ENCODE measurements at regions not wholly inside any gene's neighbourhood (a gene's known extent, or its start where the extent isn't known, plus 50 kb on each side); places are given as distances from the start of the nearest gene placed in this dataset.
"Not testable (repeated sequence)": the region's sequence is repeated elsewhere in the genome, so short reads cannot be mapped to it uniquely, and the experiment has no call there.

DNA sequence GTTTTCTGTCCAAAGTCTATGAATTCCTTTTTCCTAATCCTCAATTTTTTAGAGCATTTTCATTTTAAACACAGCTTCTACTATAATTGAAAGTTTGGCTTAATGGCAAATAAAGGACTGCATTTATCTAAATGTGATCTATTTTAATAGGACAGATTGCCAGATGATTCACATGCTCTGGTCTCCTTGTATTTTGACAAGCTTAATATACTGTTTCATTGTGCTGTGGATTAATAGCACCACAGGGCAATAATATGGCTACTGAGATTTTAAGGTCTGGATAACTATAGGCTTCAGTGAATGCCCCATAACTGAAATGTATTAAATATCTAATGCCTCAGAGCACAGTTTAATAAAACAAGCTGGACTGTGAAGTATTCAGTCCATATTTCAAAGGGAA, 1362.8 kb downstream of the XPNPEP1 start:
- peaks cover 0 to 23% (median 21%) of the 10 kb centered on the region in 4 donors for H3K4me1 ChIP-seq
- no peaks in the 10 kb centered on the region for H3K9me3 ChIP-seq
- intact Hi-C loops (cut with DNase I), result no loop called here
- no peak overlapping the region for H3K4me3 ChIP-seq
- H3K27ac ChIP-seq, result no peak overlapping the region
- DNase-seq, result no peak
- TF ChIP-seq POLR2AphosphoS5 (IDR thresholded peaks at IDR 0.05), result no peak
- H3K27me3 ChIP-seq, result no peaks in the 10 kb centered on the region
- no peaks in the 10 kb centered on the region for H3K36me3 ChIP-seq

DNA sequence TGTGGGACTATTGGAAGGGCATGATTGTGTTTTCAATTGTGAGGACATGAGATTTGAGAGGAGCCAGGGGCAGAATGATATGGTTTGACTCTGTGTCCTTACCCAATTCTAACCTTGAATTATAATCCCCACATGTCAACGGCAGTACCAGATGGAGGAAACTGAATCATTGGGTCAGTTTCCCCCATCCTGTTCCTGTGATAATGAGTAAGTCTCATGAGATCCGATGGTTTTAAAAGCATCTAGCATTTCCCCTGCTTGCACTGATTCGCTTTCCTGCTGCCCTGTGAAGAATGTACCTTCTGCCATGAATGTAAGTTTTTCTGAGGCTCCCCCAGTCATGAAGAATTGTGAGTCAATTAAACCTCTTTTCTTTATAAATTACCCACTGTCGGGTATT, 1367.1 kb downstream of the XPNPEP1 start:
- intact Hi-C loops (cut with DNase I), result no loop called here
- no peak for DNase-seq

DNA sequence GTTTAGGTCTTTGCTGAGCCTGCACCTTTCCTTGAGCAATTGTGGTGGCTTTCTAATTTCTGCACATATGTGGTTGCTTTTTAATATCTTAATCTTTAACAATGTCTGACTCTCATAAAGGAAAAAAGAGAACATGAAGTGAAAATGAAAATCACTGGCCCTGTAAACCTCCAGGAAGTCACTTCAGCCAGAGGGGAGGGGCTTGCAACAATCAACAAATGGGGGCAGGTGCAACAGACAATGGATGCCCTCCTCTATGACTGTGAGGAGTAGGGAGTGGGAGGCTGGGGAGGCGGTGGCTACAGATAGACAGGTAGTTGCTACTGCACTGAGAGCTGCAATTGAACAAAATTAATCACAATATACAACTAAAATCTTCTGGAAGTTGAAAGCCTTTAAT, 1377.4 kb downstream of the XPNPEP1 start:
- intact Hi-C loops (cut with DNase I), result no loop called here
- H3K27me3 ChIP-seq, result no peaks in the 10 kb centered on the region
- H3K9me3 ChIP-seq, result no peaks in the 10 kb centered on the region
- no peak overlapping the region for H3K4me3 ChIP-seq
- WGBS, 2 donors, result 44 to 75% methylated on average over 1 of the region's 1 CpG
- H3K4me1 ChIP-seq, result no peaks in the 10 kb centered on the region
- no peak for DNase-seq
- no peak for TF ChIP-seq POLR2AphosphoS5 (IDR thresholded peaks at IDR 0.05)
- TF ChIP-seq EP300 (IDR thresholded peaks at IDR 0.05), result no peak
- TF ChIP-seq, protein P1, sequence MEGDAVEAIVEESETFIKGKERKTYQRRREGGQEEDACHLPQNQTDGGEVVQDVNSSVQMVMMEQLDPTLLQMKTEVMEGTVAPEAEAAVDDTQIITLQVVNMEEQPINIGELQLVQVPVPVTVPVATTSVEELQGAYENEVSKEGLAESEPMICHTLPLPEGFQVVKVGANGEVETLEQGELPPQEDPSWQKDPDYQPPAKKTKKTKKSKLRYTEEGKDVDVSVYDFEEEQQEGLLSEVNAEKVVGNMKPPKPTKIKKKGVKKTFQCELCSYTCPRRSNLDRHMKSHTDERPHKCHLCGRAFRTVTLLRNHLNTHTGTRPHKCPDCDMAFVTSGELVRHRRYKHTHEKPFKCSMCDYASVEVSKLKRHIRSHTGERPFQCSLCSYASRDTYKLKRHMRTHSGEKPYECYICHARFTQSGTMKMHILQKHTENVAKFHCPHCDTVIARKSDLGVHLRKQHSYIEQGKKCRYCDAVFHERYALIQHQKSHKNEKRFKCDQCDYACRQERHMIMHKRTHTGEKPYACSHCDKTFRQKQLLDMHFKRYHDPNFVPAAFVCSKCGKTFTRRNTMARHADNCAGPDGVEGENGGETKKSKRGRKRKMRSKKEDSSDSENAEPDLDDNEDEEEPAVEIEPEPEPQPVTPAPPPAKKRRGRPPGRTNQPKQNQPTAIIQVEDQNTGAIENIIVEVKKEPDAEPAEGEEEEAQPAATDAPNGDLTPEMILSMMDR (IDR thresholded peaks at IDR 0.05), result no peak
- no peak for TF ChIP-seq POLR2A (IDR thresholded peaks at IDR 0.05)
- H3K36me3 ChIP-seq, result no peaks in the 10 kb centered on the region
- H3K27ac ChIP-seq, result no peak overlapping the region

More for the DNA sequence above, 1367.1 kb downstream of the XPNPEP1 start:
- TF ChIP-seq EP300 (IDR thresholded peaks at IDR 0.05), result no peak
- TF ChIP-seq, protein P1 (IDR thresholded peaks at IDR 0.05), result no peak
- H3K4me1 ChIP-seq, result peaks cover 0 to 14% (median 12%) of the 10 kb centered on the region in 4 donors
- H3K27me3 ChIP-seq, result no peaks in the 10 kb centered on the region
- H3K4me3 ChIP-seq, result no peak overlapping the region
- no peaks in the 10 kb centered on the region for H3K9me3 ChIP-seq
- no peaks in the 10 kb centered on the region for H3K36me3 ChIP-seq
- H3K27ac ChIP-seq, result no peak overlapping the region
- 74 to 88% methylated on average over 4 of the region's 4 CpGs for WGBS, 2 donors

DNA sequence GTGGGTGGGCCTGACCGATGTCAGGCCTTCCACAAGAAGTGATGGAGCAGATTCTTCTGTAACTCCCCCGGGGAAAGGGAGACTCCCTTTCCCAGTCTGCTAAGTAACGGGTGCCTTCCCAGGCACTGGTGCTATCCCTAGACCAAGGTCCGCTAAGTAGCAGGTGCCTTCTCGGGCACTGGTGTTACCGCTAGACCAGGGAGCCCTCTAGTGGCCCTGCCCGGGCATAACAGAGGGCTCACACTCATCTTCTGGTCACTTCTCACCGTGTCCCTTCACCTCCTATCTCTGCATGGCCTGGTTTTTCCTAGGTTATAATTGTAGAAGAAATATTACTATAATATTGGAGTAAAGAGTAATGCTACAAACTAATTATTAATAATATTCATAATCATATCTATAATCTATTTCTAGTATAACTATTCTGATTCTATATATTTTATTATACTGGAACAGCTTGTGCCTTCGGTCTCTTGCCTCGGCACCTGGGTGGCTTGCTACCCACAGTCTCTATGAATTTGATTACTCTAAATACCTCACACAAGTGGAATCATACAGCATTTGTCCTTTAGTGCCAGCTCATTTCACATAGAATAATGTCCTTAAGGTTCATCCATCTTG, 1378.7 kb downstream of the XPNPEP1 start:
- Histone ChIP-seq H3K27ac (no peak overlapping the region), H3K27me3 (no peaks in the 10 kb centered on the region), H3K9me3 (no peaks in the 10 kb centered on the region), H3K36me3 (no peaks in the 10 kb centered on the region), H3K4me3 (no peak overlapping the region), H3K4me1 (no peaks in the 10 kb centered on the region)
- peak; percentile 75 for DNase-seq
- intact Hi-C loops (cut with DNase I), result loop anchor here (5.0 kb wide), 2 partner anchors 1837 to 1917 kb away; no protein-coding TSS in a partner anchor
- 27 to 35% methylated on average over 10 of the region's 10 CpGs for WGBS, 2 donors
- TF ChIP-seq, protein P1 (IDR thresholded peaks at IDR 0.05), result peak in 3 of 4 experiments; percentile 67 to 91 (median 69)
- TF ChIP-seq EP300 (IDR thresholded peaks at IDR 0.05), result no peak
- no peak for TF ChIP-seq POLR2AphosphoS5 (IDR thresholded peaks at IDR 0.05)
- TF ChIP-seq POLR2A (IDR thresholded peaks at IDR 0.05), result no peak

DNA sequence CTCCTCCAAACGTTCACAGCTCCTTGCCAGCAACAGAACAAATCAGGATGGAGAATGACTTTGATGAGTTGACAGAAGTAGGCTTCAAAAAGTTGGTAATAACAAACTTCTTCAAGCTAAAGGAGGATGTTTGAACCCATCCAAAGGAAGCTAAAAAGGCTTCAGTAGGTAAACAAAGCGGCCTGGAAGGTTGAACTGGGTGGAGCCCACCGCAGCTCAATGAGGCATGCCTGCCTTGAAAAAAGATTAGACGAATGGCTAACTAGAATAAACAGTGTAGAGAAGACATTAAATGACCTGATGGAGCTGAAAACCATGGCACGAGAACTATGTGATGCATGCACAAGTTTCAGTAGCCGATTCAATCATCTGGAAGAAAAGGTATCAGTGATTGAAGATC, 1369.0 kb upstream of the SORCS1 start:
- DNase-seq; H3K4me1 ChIP-seq; H3K27me3 ChIP-seq; H3K27ac ChIP-seq; H3K9me3 ChIP-seq; H3K36me3 ChIP-seq; H3K4me3 ChIP-seq; intact Hi-C loops (cut with DNase I): not testable (repeated sequence)
- WGBS, 2 donors, result 71 to 78% methylated on average over 6 of the region's 6 CpGs
